ENCODE measurements at regions not wholly inside any gene's neighbourhood (a gene's known extent, or its start where the extent isn't known, plus 50 kb on each side); places are given as distances from the start of the nearest gene placed in this dataset.
"Not testable (repeated sequence)": the region's sequence is repeated elsewhere in the genome, so short reads cannot be mapped to it uniquely, and the experiment has no call there.

- no peak for DNase-seq
- H3K4me3 Mint-ChIP-seq, result no peak overlapping the region
- POLR2A ChIA-PET, result no interaction called here
- H3K27ac Mint-ChIP-seq, result no peak overlapping the region
- ATAC-seq, result no peak
- peaks cover 0 to 21% (median 4%) of the 10 kb centered on the region in 9 donors for H3K9me3 Mint-ChIP-seq
- no peaks in the 10 kb centered on the region for H3K27me3 Mint-ChIP-seq
- H3K36me3 Mint-ChIP-seq, result peaks cover 0 to 3% (median 0%) of the 10 kb centered on the region in 3 donors
- H3K4me1 Mint-ChIP-seq, result no peaks in the 10 kb centered on the region
Observed at GRCh38 chr5:26415987-26416779, 622.2 kb downstream of the CDH9 start.

- no peak overlapping the region for H3K4me3 Mint-ChIP-seq
- peaks cover 0 to 9% (median 0%) of the 10 kb centered on the region in 3 donors for H3K36me3 Mint-ChIP-seq
- DNase-seq, result no peak
- POLR2A ChIA-PET, result no interaction called here
- no peaks in the 10 kb centered on the region for H3K27me3 Mint-ChIP-seq
- H3K27ac Mint-ChIP-seq, result no peak overlapping the region
- no peak for ATAC-seq
- no peaks in the 10 kb centered on the region for H3K4me1 Mint-ChIP-seq
- peaks cover 7 to 45% (median 18%) of the 10 kb centered on the region in 9 donors for H3K9me3 Mint-ChIP-seq
Observed at GRCh38 chr5:26390608-26391007, 647.8 kb downstream of the CDH9 start.

- H3K4me3 Mint-ChIP-seq, result no peak overlapping the region
- no peaks in the 10 kb centered on the region for H3K4me1 Mint-ChIP-seq
- H3K27ac Mint-ChIP-seq, result no peak overlapping the region
- ATAC-seq (no peak), DNase-seq (no peak)
- peaks cover 4 to 44% (median 12%) of the 10 kb centered on the region in 9 donors for H3K9me3 Mint-ChIP-seq
- H3K36me3 Mint-ChIP-seq, result peaks cover 0 to 9% (median 0%) of the 10 kb centered on the region in 3 donors
- H3K27me3 Mint-ChIP-seq, result no peaks in the 10 kb centered on the region
- POLR2A ChIA-PET, result no interaction called here
Observed at GRCh38 chr5:26388976-26389375, 649.4 kb downstream of the CDH9 start.

GRCh38 chr5:26386532-26386931, 651.9 kb downstream of the CDH9 start:
- no peak overlapping the region for H3K4me3 Mint-ChIP-seq
- H3K27me3 Mint-ChIP-seq, result no peaks in the 10 kb centered on the region
- H3K4me1 Mint-ChIP-seq, result no peaks in the 10 kb centered on the region
- H3K27ac Mint-ChIP-seq, result no peak overlapping the region
- ATAC-seq (no peak), DNase-seq (no peak)
- peaks cover 0 to 9% (median 0%) of the 10 kb centered on the region in 3 donors for H3K36me3 Mint-ChIP-seq
- peaks cover 0 to 37% (median 12%) of the 10 kb centered on the region in 9 donors for H3K9me3 Mint-ChIP-seq
- POLR2A ChIA-PET, result no interaction called here

- POLR2A ChIA-PET, H3K4me3 Mint-ChIP-seq, ATAC-seq, H3K27ac Mint-ChIP-seq, H3K27me3 Mint-ChIP-seq, DNase-seq, H3K4me1 Mint-ChIP-seq, H3K36me3 Mint-ChIP-seq: not testable (repeated sequence)
- H3K9me3 Mint-ChIP-seq, result peaks cover 8 to 61% (median 27%) of the 10 kb centered on the region in 9 donors
Observed at GRCh38 chr5:26364624-26365023, 673.8 kb downstream of the CDH9 start.

GRCh38 chr5:26343801-26344325, 694.5 kb downstream of the CDH9 start:
- peaks cover 13 to 24% (median 19%) of the 10 kb centered on the region in 9 donors for H3K9me3 Mint-ChIP-seq
- H3K4me3 Mint-ChIP-seq, result no peak overlapping the region

GRCh38 chr5:26339576-26339975, 698.8 kb downstream of the CDH9 start:
- ATAC-seq (no peak), DNase-seq (no peak)
- H3K36me3 Mint-ChIP-seq, result peaks cover 0 to 13% (median 0%) of the 10 kb centered on the region in 3 donors
- no peaks in the 10 kb centered on the region for H3K27me3 Mint-ChIP-seq
- POLR2A ChIA-PET, result no interaction called here
- no peak overlapping the region for H3K4me3 Mint-ChIP-seq
- peaks cover 16 to 48% (median 24%) of the 10 kb centered on the region in 9 donors for H3K9me3 Mint-ChIP-seq
- no peak overlapping the region for H3K27ac Mint-ChIP-seq
- no peaks in the 10 kb centered on the region for H3K4me1 Mint-ChIP-seq

More at GRCh38 chr5:26343801-26344325, 694.5 kb downstream of the CDH9 start:
- Mint-ChIP-seq H3K4me1 (no peaks in the 10 kb centered on the region), H3K27me3 (no peaks in the 10 kb centered on the region), H3K27ac (no peak overlapping the region), H3K36me3 (peaks cover 0 to 13% (median 0%) of the 10 kb centered on the region in 3 donors)
- ATAC-seq, result no peak
- DNase-seq, result no peak
- POLR2A ChIA-PET, result no interaction called here

- no peak for ATAC-seq
- Mint-ChIP-seq H3K27ac (no peak overlapping the region), H3K36me3 (no peaks in the 10 kb centered on the region), H3K4me1 (no peaks in the 10 kb centered on the region), H3K9me3 (peaks cover 0 to 20% (median 9%) of the 10 kb centered on the region in 9 donors), H3K4me3 (no peak overlapping the region), H3K27me3 (no peaks in the 10 kb centered on the region)
- POLR2A ChIA-PET, result no interaction called here
- no peak for DNase-seq
Observed at GRCh38 chr5:26329562-26330189, 708.7 kb downstream of the CDH9 start.

- no peaks in the 10 kb centered on the region for H3K36me3 Mint-ChIP-seq
Observed at GRCh38 chr5:26326153-26326759, 712.1 kb downstream of the CDH9 start.

GRCh38 chr5:26325432-26325831, 713.0 kb downstream of the CDH9 start:
- H3K27me3 Mint-ChIP-seq, ATAC-seq, DNase-seq, H3K36me3 Mint-ChIP-seq, POLR2A ChIA-PET, H3K4me3 Mint-ChIP-seq, H3K4me1 Mint-ChIP-seq: not testable (repeated sequence)
- Mint-ChIP-seq H3K9me3 (peaks cover 0 to 21% (median 6%) of the 10 kb centered on the region in 9 donors), H3K27ac (peak overlapping the region in 1 of 10 donors; percentile 72)

More at GRCh38 chr5:26326153-26326759, 712.1 kb downstream of the CDH9 start:
- DNase-seq (no peak), ATAC-seq (no peak)
- H3K9me3 Mint-ChIP-seq, result peaks cover 0 to 21% (median 9%) of the 10 kb centered on the region in 9 donors
- H3K4me1 Mint-ChIP-seq, result no peaks in the 10 kb centered on the region
- no peak overlapping the region for H3K27ac Mint-ChIP-seq
- POLR2A ChIA-PET, result no interaction called here
- no peaks in the 10 kb centered on the region for H3K27me3 Mint-ChIP-seq
- no peak overlapping the region for H3K4me3 Mint-ChIP-seq

GRCh38 chr5:26324273-26324895, 714.0 kb downstream of the CDH9 start:
- DNase-seq, ATAC-seq, H3K4me3 Mint-ChIP-seq, H3K27ac Mint-ChIP-seq, POLR2A ChIA-PET, H3K4me1 Mint-ChIP-seq, H3K27me3 Mint-ChIP-seq, H3K36me3 Mint-ChIP-seq: not testable (repeated sequence)
- H3K9me3 Mint-ChIP-seq, result peaks cover 0 to 21% (median 6%) of the 10 kb centered on the region in 9 donors

- POLR2A ChIA-PET, result no interaction called here
- no peak for DNase-seq
- Mint-ChIP-seq H3K4me1 (no peaks in the 10 kb centered on the region), H3K27ac (no peak overlapping the region), H3K9me3 (peaks cover 0 to 21% (median 9%) of the 10 kb centered on the region in 9 donors), H3K27me3 (no peaks in the 10 kb centered on the region), H3K36me3 (no peaks in the 10 kb centered on the region), H3K4me3 (no peak overlapping the region)
- ATAC-seq, result no peak
Observed at GRCh38 chr5:26323794-26324193, 714.6 kb downstream of the CDH9 start.

Measured in naive thymus-derived CD8-positive, alpha-beta T cell (primary cell).